HG03558 (cell line): ENCODE measurements at regions not wholly inside any gene's neighbourhood (a gene's known extent, or its start where the extent isn't known, plus 50 kb on each side); places are given as distances from the start of the nearest gene placed in this dataset.

ENCODE experiments used
- ATAC-seq: cut with Tn5 transposase; IDR thresholded peaks from one replicate; pipeline ENCODE4 v1.9.1; 2021; ENCODE audit warnings: moderate number of reproducible peaks; ENCODE audit not compliant: unreplicated experiment; ENCODE audit errors: extremely low read depth

DNA sequence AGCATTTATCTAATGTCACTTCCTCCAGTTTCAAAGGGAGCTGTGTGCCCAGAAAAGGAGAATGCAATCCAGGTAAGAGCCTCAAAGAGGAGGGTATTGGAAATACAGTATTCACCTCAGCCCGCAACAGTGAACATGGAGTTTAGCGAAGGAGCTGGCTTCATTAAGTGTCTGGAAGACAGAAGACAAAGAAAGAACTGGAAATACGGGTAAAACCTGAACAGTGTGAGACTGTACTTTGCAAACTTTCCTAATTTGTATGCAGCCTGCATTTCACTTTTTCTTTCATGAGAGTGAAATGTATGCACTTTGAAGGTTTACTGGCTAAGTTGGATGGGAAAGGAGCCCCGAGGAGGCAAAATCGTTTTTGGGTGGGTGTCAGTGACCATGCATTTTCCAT is 478.4 kb downstream of the HS3ST3B1 start:
- ATAC-seq = no peak

DNA sequence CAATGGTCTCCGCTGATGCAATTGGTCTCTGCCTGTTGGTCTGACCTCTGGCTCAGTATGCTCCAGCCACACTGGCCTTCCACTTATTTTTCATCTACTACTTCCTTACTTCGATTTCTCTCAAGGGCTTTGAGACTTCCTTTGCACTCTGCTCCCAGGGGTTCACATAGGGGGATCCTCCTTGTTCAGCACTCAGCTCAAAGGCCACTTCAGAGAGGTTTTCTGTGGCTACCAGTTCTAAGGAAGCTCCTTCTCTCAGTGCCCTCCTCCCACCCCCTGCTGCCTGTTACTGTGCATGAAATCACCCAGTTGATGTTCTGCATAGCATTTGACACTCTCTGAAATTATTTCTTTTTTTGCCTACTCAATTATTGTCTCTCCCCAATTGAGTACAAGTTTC is 476.4 kb downstream of the HS3ST3B1 start:
- ATAC-seq = no peak

DNA sequence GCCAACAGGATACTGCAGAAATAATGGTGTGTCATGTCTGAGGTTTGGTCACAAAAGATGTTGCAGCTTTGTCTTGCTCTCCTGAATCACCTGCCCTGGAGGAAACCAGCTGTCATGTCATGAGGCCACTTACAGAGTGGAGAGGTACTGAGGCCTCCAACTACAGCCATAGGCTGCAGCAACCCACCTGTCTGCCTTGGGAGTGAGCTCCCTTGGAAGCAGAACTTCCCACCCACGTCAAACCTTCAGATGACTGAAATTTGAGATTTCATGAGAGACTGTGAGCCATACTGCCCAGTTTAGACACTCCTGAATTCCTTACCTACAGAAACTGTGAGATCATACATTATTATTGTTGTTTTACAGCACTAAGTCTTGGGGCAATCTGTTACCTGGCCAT is 475.9 kb downstream of the HS3ST3B1 start:
- no peak for ATAC-seq

DNA sequence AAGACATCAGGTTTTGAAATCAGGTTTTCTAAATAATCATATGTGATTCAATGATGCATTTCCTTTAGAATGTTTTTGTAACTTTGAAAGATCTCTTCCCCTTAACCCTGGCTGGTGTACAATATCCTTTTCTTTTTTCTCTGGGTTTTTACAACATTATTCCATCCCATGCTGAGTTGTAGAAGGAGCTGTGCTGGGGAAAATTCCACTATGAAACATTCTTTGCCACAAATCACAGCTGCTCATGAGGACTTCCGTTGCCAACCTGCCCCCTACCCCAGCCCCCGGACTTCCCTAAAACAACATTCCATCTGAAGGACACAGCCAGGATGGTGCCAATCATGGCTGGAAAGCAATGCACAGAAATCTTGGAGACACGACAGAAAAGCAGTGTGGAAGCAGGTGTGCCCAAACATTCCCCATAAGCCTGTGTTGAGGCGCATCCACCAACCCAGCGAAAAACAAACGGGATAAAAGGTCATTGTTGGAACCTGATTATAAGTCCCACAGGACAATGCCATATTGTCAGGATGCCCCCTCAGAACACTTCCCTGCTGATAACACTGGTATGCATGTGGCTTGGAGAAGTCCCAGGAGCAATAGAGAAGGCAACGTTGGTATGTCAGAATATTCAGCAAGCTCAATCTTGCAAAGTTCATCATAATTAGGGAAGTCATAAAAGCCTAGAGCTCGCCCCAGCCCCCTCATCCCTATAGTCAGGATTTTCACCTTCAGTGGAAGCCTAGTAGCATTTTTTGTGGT is 475.0 kb downstream of the HS3ST3B1 start:
- ATAC-seq = no peak

DNA sequence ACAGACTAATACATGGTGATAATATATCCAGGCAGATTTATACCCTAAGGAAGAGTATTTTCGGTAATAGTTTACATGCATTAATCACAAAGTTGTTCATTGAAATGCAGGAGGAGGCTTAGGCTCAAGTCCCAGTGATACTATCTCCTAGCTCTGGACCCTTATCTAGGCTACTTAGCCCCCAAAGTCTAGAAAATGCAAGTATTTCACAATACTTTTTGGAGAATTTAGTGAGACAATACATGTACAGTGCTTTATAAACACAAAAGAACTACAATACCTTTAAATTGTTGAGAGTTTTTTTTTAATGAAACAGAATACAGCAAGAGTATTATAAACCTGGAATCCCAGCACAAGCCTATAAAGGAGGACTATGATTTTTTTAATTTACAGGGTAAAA is 473.9 kb downstream of the HS3ST3B1 start:
- ATAC-seq = no peak

DNA sequence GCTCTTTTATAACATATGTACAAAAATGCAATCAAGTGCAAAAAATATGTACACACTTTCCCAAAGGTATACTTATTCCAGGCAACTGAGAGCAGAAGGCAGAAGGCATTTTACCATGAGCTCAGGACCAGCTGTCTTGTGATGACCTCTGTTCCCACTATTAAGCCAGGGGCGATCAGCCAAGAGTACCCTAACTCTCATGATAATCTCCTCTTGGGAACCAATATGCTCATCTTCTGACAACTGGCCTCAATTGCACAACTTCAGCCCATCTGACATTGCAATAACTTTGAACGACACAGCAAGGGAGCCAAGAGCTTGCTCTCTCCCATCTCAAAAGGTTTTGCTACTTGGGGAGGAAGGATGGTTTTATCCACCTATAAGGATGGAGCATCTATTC is 471.9 kb downstream of the HS3ST3B1 start:
- ATAC-seq = no peak

DNA sequence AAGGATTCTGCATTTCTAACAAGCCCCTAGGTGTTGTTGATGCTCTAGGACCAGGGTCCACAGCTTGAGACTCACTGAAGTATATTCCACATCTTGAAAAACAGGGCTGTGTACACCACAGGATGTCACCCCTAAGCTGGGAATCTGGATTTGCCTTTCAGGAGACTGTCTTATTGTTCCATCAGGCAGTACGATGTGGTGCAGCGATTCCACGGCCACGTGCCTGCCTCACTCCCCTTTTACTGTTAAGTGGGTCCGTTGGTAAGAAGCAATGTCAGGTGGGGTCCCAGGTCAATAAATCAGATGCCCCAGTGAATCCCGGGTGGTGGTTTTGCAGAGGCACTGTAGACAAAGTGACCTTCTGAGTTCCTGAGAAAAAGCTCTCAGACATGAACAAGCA is 470.7 kb downstream of the HS3ST3B1 start:
- no peak for ATAC-seq

DNA sequence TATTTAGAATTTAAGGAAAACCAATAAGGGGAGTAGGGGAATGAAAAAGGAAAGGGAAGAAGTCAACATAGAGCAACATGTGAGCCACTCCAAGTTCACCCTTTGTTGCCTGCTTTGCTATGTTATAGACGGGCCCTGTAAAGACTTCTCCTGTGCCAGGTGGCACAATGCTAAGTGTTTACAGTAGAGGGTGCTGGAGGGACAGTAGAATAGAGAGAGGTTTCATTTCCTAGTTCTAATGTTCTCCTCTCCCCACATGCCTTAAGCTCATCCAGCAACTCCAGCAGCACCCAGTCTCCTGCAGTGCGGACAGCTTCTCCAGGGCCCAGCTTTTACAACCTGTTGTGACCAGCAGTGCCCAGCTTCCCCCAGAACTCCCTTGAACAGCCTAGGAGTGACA is 468.0 kb downstream of the HS3ST3B1 start:
- ATAC-seq = no peak

DNA sequence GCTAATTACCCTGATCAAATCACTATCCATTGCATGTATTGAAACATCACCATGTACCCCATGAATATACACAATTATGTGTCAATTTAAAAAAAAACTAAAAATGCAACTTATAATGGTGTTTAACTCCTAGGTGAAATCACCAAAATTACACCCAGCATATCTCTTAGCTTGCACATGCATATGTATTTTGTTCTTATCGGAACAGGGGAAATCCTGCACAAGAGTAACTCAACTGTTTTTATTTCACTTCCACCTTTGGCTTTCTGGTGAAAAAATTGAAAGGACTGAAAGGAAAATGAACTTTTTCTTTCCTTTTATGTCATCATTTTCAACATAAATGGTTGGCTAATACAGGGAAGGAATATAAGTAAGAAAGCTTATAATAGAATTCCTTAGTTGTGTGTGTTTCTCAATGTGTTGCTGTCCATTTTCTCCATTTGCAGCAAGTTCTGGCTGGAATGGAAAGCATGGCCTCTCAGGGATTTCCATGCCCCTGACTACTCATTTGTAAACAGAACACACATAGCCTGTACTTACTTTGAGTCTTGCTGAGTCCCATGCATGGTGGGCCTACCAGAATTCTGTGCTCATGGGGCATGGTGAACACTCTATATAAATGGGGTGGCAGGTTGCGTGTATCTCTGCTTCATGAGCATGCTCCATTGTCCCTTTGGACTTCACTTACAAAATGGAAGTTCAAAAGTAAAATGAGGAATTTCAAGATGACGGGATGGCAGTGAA is 462.0 kb downstream of the HS3ST3B1 start:
- ATAC-seq = no peak

DNA sequence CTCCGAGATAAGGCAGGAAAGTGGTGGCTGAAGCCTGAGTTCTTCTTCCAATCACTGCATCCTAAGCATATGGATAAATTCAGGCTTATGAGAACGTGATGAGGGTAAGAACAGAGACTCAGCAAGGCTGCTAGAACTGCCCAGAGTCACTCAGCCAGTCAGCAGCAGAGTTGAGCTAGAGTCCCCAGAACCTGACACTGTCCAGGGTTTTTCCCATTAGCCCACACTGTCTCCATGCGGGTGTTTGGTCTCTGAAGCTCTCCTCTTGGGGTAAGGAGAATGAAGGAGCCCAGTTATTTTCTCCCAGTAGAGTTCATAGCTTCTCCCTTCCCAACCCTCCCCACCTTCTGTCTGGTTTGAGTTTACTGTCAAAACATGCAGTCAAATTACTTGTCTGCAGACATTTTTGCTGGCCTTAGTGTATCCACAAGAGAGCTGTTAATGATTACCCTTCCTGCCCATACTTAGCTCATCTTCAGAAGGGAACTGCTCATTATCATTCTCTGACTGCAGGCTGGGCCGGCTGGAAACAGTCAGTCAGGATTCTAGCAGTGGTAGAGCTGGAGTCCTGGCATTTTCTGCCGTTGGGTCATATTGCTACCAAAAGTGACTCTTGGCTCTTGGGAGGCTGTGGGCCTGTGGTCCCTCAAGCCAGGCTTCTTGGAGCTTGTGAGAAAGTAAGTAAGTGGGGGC is 460.0 kb downstream of the HS3ST3B1 start:
- no peak for ATAC-seq

DNA sequence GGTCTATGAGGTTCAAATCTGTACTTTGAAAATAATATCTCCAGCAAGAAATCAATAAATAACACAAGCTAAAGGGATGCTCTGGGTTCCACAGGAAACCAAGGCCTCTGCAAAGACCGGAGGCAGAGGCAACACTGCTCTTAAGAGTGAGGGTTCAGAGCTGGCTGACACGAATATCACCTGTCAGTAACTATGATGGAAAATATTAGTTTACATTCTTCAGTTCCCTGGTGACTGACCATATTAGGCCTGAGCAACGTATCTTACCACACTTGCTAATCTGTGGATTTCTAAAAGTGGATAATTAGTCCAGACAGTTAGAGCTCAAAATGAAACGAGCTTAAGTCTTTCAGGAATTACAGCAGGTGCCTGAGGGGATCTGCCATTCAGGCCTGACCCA is 459.3 kb downstream of the HS3ST3B1 start:
- no peak for ATAC-seq

DNA sequence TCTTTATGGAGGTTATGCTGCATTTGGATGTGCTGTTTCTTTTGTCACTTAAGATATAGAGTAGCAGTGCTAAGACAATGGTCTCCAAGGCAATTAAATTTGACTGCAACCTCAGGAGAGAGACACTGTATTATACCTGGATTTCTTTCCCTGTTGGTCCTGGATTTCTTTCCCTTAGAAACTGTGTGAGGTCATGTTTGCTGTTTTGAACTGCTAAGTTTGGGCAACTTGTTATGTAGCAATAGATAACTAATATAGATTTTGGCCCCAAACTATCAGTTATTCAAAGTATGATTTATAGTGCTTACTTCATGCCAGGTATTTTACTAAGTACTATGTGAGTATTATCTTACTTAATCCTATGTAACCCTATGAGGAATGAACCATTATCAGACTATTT is 458.4 kb downstream of the HS3ST3B1 start:
- ATAC-seq = no peak

DNA sequence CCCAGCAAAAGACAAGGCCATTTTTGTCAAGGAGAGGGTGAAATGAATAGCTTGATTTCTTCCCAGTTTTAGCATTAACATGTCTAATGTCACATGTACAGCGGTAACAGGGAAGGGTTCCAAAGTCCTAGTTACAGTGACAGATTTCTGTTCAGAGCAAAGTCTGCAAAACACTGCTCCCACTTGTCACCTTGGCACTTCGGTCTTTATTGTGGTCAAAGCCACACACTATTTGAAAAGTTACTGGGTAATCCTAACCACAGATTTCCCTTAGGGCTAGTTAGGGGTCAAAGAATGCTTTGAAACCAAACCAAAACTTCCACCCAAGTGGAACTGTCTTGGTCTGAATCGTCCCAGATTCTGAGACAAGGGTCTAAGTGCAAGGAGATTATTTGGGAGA is 455.6 kb downstream of the HS3ST3B1 start:
- no peak for ATAC-seq

DNA sequence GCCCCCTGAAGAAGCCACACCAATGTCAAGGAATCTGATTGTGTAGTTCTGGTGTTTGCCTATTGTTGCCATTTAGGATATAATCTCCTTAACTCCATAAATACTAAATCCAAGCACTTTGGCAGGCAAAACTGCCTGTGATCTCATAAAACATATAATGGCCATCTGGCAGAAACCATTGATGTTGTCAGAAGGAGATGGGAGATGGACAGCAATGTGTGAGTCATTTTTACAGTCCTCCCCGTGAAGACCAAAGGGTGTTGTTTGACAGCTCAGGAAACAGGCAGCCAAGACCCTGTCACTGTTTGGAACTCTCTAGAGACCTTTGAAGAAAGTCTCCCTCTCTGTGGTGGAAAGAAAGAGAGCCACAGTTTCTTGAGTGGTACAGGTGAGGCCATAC is 454.1 kb downstream of the HS3ST3B1 start:
- ATAC-seq = no peak

DNA sequence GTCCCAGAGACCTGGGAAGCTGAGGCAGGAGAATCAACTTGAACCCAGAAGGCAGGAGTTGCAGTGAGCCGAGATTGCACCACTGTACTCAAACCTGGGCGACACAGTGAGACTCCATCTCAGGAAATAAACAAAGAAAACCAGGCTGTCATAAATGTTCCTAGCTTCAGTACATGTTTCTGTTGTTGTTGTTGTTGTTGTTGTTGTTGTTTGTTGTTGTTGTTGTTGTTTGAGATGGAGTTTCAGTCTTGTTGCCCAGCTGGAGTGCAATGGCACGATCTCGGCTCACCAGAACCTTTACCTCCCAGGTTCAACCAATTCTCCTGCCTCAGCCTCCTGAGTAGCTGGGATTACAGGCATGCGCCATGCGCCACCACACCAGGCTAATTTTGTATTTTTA is 452.5 kb downstream of the HS3ST3B1 start:
- ATAC-seq = no peak

DNA sequence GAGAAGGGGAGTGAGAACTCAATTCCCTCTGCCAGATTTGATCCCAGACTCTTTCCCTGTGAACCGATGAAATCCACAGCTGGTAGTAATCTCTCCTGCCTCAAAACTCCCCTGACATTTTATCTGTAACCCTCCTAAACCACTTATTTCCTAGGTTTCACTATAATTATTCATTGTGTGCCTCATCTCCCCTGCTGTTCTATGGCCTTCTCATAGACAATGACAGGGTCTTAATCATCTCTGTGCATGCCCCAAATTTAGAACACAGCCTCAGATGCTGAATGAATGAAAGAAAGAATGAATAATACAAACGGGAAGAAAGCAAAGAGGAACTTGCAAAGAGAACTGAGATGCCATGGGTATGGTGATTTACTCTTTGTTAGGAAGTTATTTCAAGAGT is 451.1 kb downstream of the HS3ST3B1 start:
- no peak for ATAC-seq

DNA sequence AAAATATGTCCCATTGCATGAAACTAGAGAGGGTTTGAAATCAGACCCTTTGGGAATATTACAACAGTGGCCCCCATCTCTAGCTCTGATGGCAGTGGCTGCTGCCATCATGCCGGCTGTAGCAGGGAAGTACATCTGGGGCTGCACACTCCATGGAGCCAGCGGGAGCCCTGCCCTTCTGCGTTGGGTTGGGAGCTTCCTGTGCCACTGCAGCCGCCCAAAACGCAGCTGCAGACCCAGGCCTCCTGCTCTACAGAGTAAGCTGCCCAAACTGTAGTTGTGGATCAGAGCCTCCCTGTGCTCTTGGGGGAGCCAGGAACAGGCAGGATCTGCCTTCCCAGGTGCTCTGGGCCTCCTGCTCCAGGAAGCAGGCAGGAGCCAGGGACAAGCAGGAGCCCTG is 450.0 kb downstream of the HS3ST3B1 start:
- no peak for ATAC-seq

DNA sequence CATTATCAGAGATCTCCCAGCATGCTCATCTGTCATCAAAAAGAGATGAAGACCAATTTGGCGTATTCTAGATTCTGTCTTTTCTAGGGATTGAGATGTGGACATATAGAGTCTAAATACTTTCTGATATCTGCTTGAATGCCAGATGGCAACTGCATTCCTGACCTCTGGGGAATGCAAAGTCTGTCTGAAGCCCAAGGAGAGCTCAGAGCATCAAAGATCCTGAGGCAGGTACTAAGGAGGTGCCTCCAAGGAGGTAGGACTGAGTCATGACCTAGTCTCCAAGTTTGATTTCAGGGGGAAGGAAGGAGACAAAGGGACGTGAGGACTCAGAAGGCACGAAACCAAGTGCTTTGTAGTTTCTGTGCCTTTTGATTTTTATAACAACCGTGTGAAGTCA is 448.4 kb downstream of the HS3ST3B1 start:
- ATAC-seq = no peak

DNA sequence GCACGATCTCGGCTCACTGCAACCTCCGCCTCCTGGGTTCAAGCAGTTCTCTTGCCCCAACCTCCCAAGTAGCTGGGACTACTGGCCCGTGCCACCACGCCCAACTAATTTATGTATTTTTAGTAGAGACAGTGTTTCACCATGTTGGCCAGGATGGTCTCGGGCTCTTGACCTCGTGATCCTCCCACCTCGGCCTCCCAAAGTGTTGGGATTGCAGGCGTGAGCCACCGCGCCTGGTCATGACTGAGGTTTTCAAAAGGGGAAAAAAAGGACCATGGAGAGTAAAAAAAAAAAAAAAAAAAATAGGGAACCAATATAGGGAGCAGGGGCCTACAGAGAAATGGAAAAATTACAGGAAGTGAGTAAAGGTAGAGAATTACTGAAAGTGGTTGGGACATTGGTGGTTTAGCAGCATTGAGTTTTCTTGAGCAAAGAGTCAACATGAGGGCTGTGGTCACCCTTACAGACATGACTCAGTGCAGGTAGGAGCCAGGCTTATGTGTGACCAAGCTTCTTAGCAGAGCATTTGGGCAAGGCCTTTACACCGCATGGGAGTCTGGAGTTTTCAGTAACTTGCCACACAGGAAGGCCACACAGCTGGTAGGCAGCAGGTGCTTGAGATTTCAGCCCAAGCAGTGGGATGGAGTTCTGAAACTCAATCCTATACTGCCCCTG is 447.3 kb downstream of the HS3ST3B1 start:
- ATAC-seq = no peak

DNA sequence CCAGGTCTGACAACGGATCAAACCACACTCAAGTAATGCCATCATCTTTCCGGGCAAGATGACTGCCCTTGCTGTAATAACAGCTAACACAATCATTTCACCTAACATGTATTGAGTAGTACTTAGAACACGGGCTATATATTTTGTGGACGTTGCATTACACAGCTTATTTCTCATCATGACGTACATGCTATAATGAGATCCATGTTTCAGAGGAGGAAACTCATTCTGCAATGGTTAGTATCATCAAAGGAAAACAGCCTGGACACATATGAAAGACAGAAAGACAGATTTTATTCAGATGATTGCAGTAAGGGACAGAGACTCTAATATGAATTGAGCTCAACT is 446.7 kb downstream of the HS3ST3B1 start:
- ATAC-seq = no peak
